ENCODE measurements at regions not wholly inside any gene's neighbourhood (a gene's known extent, or its start where the extent isn't known, plus 50 kb on each side); places are given as distances from the start of the nearest gene placed in this dataset.

- H3K4me3 ChIP-seq: no peak overlapping the region
- WGBS, 2 donors (ENCODE audit: low coverage in 1 of 2): 57 to 75% methylated on average over 3 of the region's 3 CpGs
Measured at GRCh38 chr11:115092516-115092915, 411.7 kb downstream of the CADM1 start.

GRCh38 chr11:115097796-115098408 lies 406.3 kb downstream of the CADM1 start:
- H3K27ac ChIP-seq: no peak overlapping the region
- no peak for TF ChIP-seq EP300 (IDR thresholded peaks at IDR 0.05)
- TF ChIP-seq, protein P1, sequence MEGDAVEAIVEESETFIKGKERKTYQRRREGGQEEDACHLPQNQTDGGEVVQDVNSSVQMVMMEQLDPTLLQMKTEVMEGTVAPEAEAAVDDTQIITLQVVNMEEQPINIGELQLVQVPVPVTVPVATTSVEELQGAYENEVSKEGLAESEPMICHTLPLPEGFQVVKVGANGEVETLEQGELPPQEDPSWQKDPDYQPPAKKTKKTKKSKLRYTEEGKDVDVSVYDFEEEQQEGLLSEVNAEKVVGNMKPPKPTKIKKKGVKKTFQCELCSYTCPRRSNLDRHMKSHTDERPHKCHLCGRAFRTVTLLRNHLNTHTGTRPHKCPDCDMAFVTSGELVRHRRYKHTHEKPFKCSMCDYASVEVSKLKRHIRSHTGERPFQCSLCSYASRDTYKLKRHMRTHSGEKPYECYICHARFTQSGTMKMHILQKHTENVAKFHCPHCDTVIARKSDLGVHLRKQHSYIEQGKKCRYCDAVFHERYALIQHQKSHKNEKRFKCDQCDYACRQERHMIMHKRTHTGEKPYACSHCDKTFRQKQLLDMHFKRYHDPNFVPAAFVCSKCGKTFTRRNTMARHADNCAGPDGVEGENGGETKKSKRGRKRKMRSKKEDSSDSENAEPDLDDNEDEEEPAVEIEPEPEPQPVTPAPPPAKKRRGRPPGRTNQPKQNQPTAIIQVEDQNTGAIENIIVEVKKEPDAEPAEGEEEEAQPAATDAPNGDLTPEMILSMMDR (IDR thresholded peaks at IDR 0.05): no peak
- TF ChIP-seq POLR2AphosphoS5 (IDR thresholded peaks at IDR 0.05): no peak
- TF ChIP-seq POLR2A (IDR thresholded peaks at IDR 0.05): no peak
- no peaks in the 10 kb centered on the region for H3K4me1 ChIP-seq
- ATAC-seq: no peak
- no peak overlapping the region for H3K4me3 ChIP-seq
- H3K9me3 ChIP-seq: no peaks in the 10 kb centered on the region
- no peaks in the 10 kb centered on the region for H3K27me3 ChIP-seq
- 59 to 66% methylated on average over 6 of the region's 6 CpGs for WGBS, 2 donors (ENCODE audit: low coverage in 1 of 2)
- no peaks in the 10 kb centered on the region for H3K36me3 ChIP-seq

More at GRCh38 chr11:115092516-115092915, 411.7 kb downstream of the CADM1 start:
- Histone ChIP-seq H3K4me1 (no peaks in the 10 kb centered on the region), H3K9me3 (no peaks in the 10 kb centered on the region), H3K27ac (no peak overlapping the region), H3K27me3 (peaks cover 5% of the 10 kb centered on the region), H3K36me3 (no peaks in the 10 kb centered on the region)
- TF ChIP-seq EP300 (IDR thresholded peaks at IDR 0.05): no peak
- TF ChIP-seq POLR2AphosphoS5 (IDR thresholded peaks at IDR 0.05): no peak
- no peak for TF ChIP-seq POLR2A (IDR thresholded peaks at IDR 0.05)
- TF ChIP-seq, protein P1 (IDR thresholded peaks at IDR 0.05): no peak
- ATAC-seq: no peak

GRCh38 chr11:115100706-115101105 lies 403.5 kb downstream of the CADM1 start:
- TF ChIP-seq, protein P1 (IDR thresholded peaks at IDR 0.05): no peak
- TF ChIP-seq EP300 (IDR thresholded peaks at IDR 0.05): no peak
- no peak for TF ChIP-seq POLR2A (IDR thresholded peaks at IDR 0.05)
- TF ChIP-seq POLR2AphosphoS5 (IDR thresholded peaks at IDR 0.05): no peak
- no peak for ATAC-seq
- Histone ChIP-seq H3K4me1 (no peaks in the 10 kb centered on the region), H3K36me3 (no peaks in the 10 kb centered on the region), H3K4me3 (no peak overlapping the region), H3K27me3 (peaks cover 17% of the 10 kb centered on the region), H3K27ac (no peak overlapping the region), H3K9me3 (no peaks in the 10 kb centered on the region)
- 73 to 92% methylated on average over 3 to 7 of the region's 9 CpGs for WGBS, 2 donors (ENCODE audit: low coverage in 1 of 2)

DNA sequence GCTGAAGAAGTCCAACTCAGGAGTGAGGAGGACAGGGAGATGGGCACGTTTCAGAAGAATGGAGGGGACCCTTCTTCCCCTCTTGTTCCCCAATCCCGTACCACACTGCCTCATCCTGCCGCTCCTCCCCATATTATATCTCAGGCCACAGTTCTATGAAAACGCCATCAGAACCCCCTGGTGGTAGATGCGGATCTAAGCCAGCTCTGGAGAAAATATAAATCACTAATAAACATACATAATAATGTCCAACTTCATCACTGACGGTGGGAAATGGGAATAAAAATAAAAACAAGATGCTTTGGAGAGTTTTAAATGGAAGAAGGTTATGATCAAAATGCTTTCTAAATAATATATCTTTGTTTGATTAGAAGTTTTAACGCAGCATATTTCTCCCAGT lies 400.3 kb downstream of the CADM1 start:
- no peak for ATAC-seq
- H3K4me1 ChIP-seq: no peaks in the 10 kb centered on the region
- no peak overlapping the region for H3K4me3 ChIP-seq
- TF ChIP-seq, protein P1 (IDR thresholded peaks at IDR 0.05): no peak
- no peak for TF ChIP-seq POLR2A (IDR thresholded peaks at IDR 0.05)
- no peak for TF ChIP-seq POLR2AphosphoS5 (IDR thresholded peaks at IDR 0.05)
- no peak for TF ChIP-seq EP300 (IDR thresholded peaks at IDR 0.05)
- 61 to 76% methylated on average over 7 of the region's 7 CpGs for WGBS, 2 donors (ENCODE audit: low coverage in 1 of 2)
- H3K27me3 ChIP-seq: peaks cover 17% of the 10 kb centered on the region
- H3K9me3 ChIP-seq: no peaks in the 10 kb centered on the region
- H3K27ac ChIP-seq: no peak overlapping the region
- H3K36me3 ChIP-seq: no peaks in the 10 kb centered on the region

- 65 to 89% methylated on average over 6 to 7 of the region's 9 CpGs for WGBS, 2 donors (ENCODE audit: low coverage in 1 of 2)
- ATAC-seq: no peak
- no peaks in the 10 kb centered on the region for H3K4me1 ChIP-seq
- peaks cover 17% of the 10 kb centered on the region for H3K27me3 ChIP-seq
- H3K9me3 ChIP-seq: no peaks in the 10 kb centered on the region
- H3K36me3 ChIP-seq: no peaks in the 10 kb centered on the region
- H3K27ac ChIP-seq: no peak overlapping the region
- no peak overlapping the region for H3K4me3 ChIP-seq
- TF ChIP-seq POLR2AphosphoS5 (IDR thresholded peaks at IDR 0.05) (no peak), POLR2A (IDR thresholded peaks at IDR 0.05) (no peak), EP300 (IDR thresholded peaks at IDR 0.05) (no peak)
- TF ChIP-seq, protein P1 (IDR thresholded peaks at IDR 0.05): no peak
Measured at GRCh38 chr11:115104851-115105453, 399.3 kb downstream of the CADM1 start.
